ENCODE measurements at regions not wholly inside any gene's neighbourhood (a gene's known extent, or its start where the extent isn't known, plus 50 kb on each side); places are given as distances from the start of the nearest gene placed in this dataset.

DNA sequence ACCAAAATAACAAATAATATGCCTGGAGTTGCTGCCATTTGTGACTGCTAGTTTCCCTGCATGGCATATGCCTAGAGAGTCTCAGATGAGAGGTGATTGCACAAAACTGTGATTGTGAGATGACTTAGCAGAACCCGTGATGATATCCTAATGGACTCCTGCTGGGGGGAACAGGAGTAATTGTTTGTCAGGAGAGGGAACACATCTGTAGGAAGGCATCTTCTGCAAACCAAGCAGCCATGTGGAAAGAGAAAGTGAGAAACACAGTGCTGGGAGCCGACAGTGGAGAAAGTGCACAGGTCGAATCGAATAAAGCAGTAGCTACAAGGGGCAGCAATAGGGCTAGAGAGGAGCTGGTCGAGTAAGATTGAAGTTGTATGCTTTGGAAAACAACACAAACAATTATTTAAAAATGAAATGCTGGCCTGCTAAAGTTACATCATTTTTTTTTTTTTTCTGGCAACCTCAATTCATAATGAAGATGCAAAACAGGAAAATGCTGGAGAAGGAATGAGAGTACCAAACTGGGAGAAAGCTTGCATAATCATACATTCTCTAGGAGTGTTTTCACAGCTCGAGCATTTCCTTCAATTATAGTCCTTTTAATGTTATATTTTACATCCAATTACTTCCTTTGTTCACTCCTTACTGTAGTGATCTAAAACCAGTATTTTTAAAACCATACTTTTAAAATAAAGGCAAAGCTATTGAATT, 494.2 kb upstream of the AGTR1 start:
- no peaks in the 10 kb centered on the region for H3K36me3 ChIP-seq (ENCODE audit: control insufficient read depth in 2 of 2, insufficient read depth in 2 of 2, low read length in 2 of 2)

DNA sequence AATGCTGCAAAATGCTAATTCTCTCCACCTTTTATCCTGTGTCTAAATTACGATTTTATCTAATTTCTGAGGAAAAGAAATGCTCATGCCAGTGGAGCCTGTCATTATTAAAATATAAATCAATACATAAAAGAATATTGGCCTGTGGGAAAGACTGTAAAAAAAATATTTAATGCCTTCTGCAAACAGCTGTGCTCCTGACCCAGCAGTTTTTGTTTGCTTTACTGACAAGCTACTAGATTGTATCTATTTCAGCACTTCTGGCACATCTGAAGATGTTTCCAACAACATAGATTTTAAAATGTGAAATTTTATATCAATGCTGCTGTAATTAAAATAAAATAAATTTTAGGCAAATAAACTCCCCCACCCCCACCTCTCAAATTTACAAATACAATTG, 493.6 kb upstream of the AGTR1 start:
- no peaks in the 10 kb centered on the region for H3K9me3 ChIP-seq (ENCODE audit: control insufficient read depth in 2 of 2, low read length in 2 of 2)
- H3K4me1 ChIP-seq (ENCODE audit: control insufficient read depth in 2 of 2, insufficient read depth in 2 of 2, low read length in 2 of 2), result no peaks in the 10 kb centered on the region
- no peak overlapping the region for H3K27ac ChIP-seq (ENCODE audit: low read depth in 2 of 2, low read length in 2 of 2)
- H3K4me3 ChIP-seq (ENCODE audit: low read length in 2 of 2), result no peak overlapping the region
- H3K9ac ChIP-seq (ENCODE audit: low read depth in 1 of 2, low read length in 2 of 2), result no peak overlapping the region
- no peaks in the 10 kb centered on the region for H3K27me3 ChIP-seq (ENCODE audit: control insufficient read depth in 2 of 2, insufficient read depth in 2 of 2, low read length in 2 of 2)
- no peaks in the 10 kb centered on the region for H3K36me3 ChIP-seq (ENCODE audit: control insufficient read depth in 2 of 2, insufficient read depth in 2 of 2, low read length in 2 of 2)

More for the DNA sequence above, 494.2 kb upstream of the AGTR1 start:
- H3K9me3 ChIP-seq (ENCODE audit: control insufficient read depth in 2 of 2, low read length in 2 of 2), result no peaks in the 10 kb centered on the region
- no peaks in the 10 kb centered on the region for H3K4me1 ChIP-seq (ENCODE audit: control insufficient read depth in 2 of 2, insufficient read depth in 2 of 2, low read length in 2 of 2)
- no peak overlapping the region for H3K27ac ChIP-seq (ENCODE audit: low read depth in 2 of 2, low read length in 2 of 2)
- no peaks in the 10 kb centered on the region for H3K27me3 ChIP-seq (ENCODE audit: control insufficient read depth in 2 of 2, insufficient read depth in 2 of 2, low read length in 2 of 2)
- H3K4me3 ChIP-seq (ENCODE audit: low read length in 2 of 2), result no peak overlapping the region
- H3K9ac ChIP-seq (ENCODE audit: low read depth in 1 of 2, low read length in 2 of 2), result no peak overlapping the region

DNA sequence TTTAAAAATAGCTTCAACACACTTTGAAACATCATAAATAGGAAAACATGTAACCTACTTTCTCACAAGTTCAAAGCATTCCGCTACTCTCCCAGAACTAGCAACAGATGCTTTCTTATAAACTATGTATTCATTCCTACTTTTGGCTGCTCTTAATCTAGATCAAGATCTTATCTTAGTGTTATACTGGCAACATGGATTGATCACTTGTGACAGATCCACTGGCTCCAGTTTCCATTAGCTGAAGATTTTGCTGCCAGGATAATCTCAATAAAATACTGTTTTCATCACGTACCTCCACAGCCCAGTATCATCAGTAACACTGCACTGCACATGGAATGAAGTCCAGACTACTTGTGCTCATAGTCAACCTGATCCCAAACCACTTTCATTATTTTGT, 491.7 kb upstream of the AGTR1 start:
- Histone ChIP-seq H3K4me1 (ENCODE audit: control insufficient read depth in 2 of 2, insufficient read depth in 2 of 2, low read length in 2 of 2) (no peaks in the 10 kb centered on the region), H3K4me3 (ENCODE audit: low read length in 2 of 2) (no peak overlapping the region), H3K27ac (ENCODE audit: low read depth in 2 of 2, low read length in 2 of 2) (no peak overlapping the region), H3K36me3 (ENCODE audit: control insufficient read depth in 2 of 2, insufficient read depth in 2 of 2, low read length in 2 of 2) (no peaks in the 10 kb centered on the region), H3K27me3 (ENCODE audit: control insufficient read depth in 2 of 2, insufficient read depth in 2 of 2, low read length in 2 of 2) (no peaks in the 10 kb centered on the region), H3K9me3 (ENCODE audit: control insufficient read depth in 2 of 2, low read length in 2 of 2) (no peaks in the 10 kb centered on the region), H3K9ac (ENCODE audit: low read depth in 1 of 2, low read length in 2 of 2) (no peak overlapping the region)

DNA sequence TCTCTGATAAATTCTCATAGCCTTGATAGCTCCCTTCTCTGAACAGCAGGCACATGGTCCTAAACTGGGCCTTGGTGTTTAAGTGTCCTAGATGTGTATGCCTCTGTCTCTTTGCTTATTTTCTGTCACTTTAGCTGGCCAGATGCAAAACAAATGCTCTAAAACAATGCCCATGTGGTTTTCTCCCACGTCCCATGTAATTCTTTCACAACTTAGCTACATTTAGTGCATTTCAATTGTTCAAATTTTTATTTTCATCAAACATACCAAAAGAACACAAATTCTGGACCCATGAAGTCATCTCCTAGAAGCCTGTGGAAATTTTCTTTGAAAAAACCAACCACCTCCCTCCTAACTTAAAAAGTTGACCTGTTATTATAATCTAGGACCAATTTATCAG, 491.3 kb upstream of the AGTR1 start:
- Histone ChIP-seq H3K4me1 (ENCODE audit: control insufficient read depth in 2 of 2, insufficient read depth in 2 of 2, low read length in 2 of 2) (no peaks in the 10 kb centered on the region), H3K9me3 (ENCODE audit: control insufficient read depth in 2 of 2, low read length in 2 of 2) (no peaks in the 10 kb centered on the region), H3K4me3 (ENCODE audit: low read length in 2 of 2) (no peak overlapping the region)

DNA sequence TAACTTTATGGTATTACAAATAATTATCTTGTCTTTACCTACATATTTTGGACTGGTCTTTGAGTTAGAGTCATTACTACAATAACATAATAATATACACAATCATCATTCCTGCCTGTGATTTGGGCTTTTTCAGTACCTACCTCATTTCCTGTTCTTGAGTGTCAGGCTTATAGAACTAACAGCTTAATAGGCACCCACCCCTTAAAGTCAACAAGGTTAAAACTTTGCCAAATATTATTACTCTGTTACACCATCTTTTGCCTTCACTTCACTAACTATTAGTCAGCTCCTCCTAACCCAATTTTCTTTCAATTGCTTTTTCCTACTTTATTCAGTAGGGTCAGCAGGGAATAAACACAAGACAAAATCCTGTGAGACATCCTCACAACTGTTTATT, 488.7 kb upstream of the AGTR1 start:
- H3K4me3 ChIP-seq (ENCODE audit: low read length in 2 of 2), result no peak overlapping the region
- no peak overlapping the region for H3K27ac ChIP-seq (ENCODE audit: low read depth in 2 of 2, low read length in 2 of 2)
- no peaks in the 10 kb centered on the region for H3K4me1 ChIP-seq (ENCODE audit: control insufficient read depth in 2 of 2, insufficient read depth in 2 of 2, low read length in 2 of 2)
- no peaks in the 10 kb centered on the region for H3K9me3 ChIP-seq (ENCODE audit: control insufficient read depth in 2 of 2, low read length in 2 of 2)
- no peaks in the 10 kb centered on the region for H3K36me3 ChIP-seq (ENCODE audit: control insufficient read depth in 2 of 2, insufficient read depth in 2 of 2, low read length in 2 of 2)
- no peak overlapping the region for H3K9ac ChIP-seq (ENCODE audit: low read depth in 1 of 2, low read length in 2 of 2)
- H3K27me3 ChIP-seq (ENCODE audit: control insufficient read depth in 2 of 2, insufficient read depth in 2 of 2, low read length in 2 of 2), result no peaks in the 10 kb centered on the region

More for the DNA sequence above, 491.3 kb upstream of the AGTR1 start:
- Histone ChIP-seq H3K27me3 (ENCODE audit: control insufficient read depth in 2 of 2, insufficient read depth in 2 of 2, low read length in 2 of 2) (no peaks in the 10 kb centered on the region), H3K36me3 (ENCODE audit: control insufficient read depth in 2 of 2, insufficient read depth in 2 of 2, low read length in 2 of 2) (no peaks in the 10 kb centered on the region), H3K27ac (ENCODE audit: low read depth in 2 of 2, low read length in 2 of 2) (no peak overlapping the region), H3K9ac (ENCODE audit: low read depth in 1 of 2, low read length in 2 of 2) (no peak overlapping the region)

DNA sequence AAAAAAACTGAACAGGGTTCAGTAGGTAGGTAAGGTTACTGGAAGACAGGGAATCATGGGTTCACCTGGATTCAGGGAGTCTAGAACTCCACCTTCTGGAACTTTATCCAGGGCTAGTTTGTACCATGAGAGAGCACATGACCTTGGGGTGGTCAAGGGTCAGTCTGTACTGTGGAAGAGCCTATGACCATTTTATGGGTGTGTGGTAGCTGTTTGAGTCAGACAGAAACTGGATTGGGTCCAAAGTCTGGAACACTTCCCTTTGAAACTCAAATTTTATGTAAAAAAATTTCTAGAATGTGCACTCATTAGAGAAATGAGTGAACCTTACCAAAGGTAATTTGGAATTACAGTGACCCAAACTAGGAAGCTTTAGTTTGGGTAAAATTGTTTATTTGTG, 486.0 kb upstream of the AGTR1 start:
- H3K27ac ChIP-seq (ENCODE audit: low read depth in 2 of 2, low read length in 2 of 2), result no peak overlapping the region
- no peaks in the 10 kb centered on the region for H3K27me3 ChIP-seq (ENCODE audit: control insufficient read depth in 2 of 2, insufficient read depth in 2 of 2, low read length in 2 of 2)
- no peak overlapping the region for H3K4me3 ChIP-seq (ENCODE audit: low read length in 2 of 2)
- no peaks in the 10 kb centered on the region for H3K9me3 ChIP-seq (ENCODE audit: control insufficient read depth in 2 of 2, low read length in 2 of 2)
- no peaks in the 10 kb centered on the region for H3K36me3 ChIP-seq (ENCODE audit: control insufficient read depth in 2 of 2, insufficient read depth in 2 of 2, low read length in 2 of 2)
- no peaks in the 10 kb centered on the region for H3K4me1 ChIP-seq (ENCODE audit: control insufficient read depth in 2 of 2, insufficient read depth in 2 of 2, low read length in 2 of 2)
- H3K9ac ChIP-seq (ENCODE audit: low read depth in 1 of 2, low read length in 2 of 2), result no peak overlapping the region

DNA sequence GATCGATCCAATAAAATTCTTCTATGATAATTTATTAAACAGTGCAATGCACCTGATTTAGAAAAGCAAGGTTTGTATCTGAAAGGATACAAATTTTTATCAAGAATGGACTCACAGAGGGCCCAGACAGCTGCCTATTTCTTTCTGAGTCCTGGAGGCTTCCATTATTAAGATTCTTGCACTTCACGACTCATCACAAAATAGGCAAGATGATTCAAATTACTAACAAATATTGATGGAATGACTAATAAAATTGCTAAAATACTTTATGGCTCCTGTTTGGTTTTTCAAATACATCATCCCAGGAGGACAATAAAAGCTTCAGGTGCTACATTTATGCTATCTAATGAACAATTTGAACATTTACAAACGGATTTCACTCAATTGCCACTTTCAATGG, 483.0 kb upstream of the AGTR1 start:
- H3K4me1 ChIP-seq (ENCODE audit: control insufficient read depth in 2 of 2, insufficient read depth in 2 of 2, low read length in 2 of 2), result no peaks in the 10 kb centered on the region
- H3K36me3 ChIP-seq (ENCODE audit: control insufficient read depth in 2 of 2, insufficient read depth in 2 of 2, low read length in 2 of 2), result no peaks in the 10 kb centered on the region
- no peaks in the 10 kb centered on the region for H3K27me3 ChIP-seq (ENCODE audit: control insufficient read depth in 2 of 2, insufficient read depth in 2 of 2, low read length in 2 of 2)

DNA sequence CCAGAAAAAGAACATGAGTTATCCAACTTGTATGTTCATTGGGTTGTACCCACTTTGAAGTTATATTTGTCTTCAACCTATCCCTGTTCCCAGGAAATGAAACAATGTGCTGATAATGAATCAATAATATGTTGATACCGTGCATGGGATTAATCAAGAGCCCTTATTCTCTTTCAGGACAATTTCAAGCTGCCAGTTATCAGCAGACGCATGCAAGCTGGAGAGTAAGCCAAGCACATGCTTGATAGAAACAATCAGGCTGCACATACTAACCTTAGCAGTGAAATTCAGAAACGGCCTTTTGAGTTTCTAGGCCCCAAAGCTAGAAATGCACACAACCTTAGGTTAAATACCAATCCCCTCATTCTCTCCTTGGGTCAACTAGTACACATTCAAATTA, 480.4 kb upstream of the AGTR1 start:
- Histone ChIP-seq H3K27ac (ENCODE audit: low read depth in 2 of 2, low read length in 2 of 2) (no peak overlapping the region), H3K4me1 (ENCODE audit: control insufficient read depth in 2 of 2, insufficient read depth in 2 of 2, low read length in 2 of 2) (no peaks in the 10 kb centered on the region), H3K9ac (ENCODE audit: low read depth in 1 of 2, low read length in 2 of 2) (no peak overlapping the region), H3K4me3 (ENCODE audit: low read length in 2 of 2) (no peak overlapping the region), H3K27me3 (ENCODE audit: control insufficient read depth in 2 of 2, insufficient read depth in 2 of 2, low read length in 2 of 2) (no peaks in the 10 kb centered on the region), H3K36me3 (ENCODE audit: control insufficient read depth in 2 of 2, insufficient read depth in 2 of 2, low read length in 2 of 2) (no peaks in the 10 kb centered on the region), H3K9me3 (ENCODE audit: control insufficient read depth in 2 of 2, low read length in 2 of 2) (no peaks in the 10 kb centered on the region)

More for the DNA sequence above, 483.0 kb upstream of the AGTR1 start:
- Histone ChIP-seq H3K9me3 (ENCODE audit: control insufficient read depth in 2 of 2, low read length in 2 of 2) (no peaks in the 10 kb centered on the region), H3K9ac (ENCODE audit: low read depth in 1 of 2, low read length in 2 of 2) (no peak overlapping the region), H3K27ac (ENCODE audit: low read depth in 2 of 2, low read length in 2 of 2) (no peak overlapping the region), H3K4me3 (ENCODE audit: low read length in 2 of 2) (no peak overlapping the region)

DNA sequence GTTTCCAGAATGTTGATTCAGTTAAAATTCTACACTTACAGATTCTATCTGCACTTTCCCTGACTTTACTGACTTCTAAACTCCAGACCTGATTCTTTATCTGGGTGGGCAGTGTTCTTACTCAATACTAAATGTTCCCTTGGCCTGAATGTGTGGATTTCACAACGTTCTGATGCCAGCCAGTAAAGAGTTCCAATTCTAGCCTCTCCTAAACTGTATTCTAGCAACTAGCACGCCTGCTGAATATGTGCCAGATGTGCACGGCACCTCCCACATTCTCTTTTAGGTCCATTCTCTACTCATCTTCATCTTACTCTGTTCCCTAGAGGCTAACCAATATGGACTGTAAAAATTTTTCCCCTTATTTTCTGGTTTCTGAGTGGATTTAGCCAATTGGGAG, 479.5 kb upstream of the AGTR1 start:
- H3K36me3 ChIP-seq (ENCODE audit: control insufficient read depth in 2 of 2, insufficient read depth in 2 of 2, low read length in 2 of 2), result no peaks in the 10 kb centered on the region
- H3K27ac ChIP-seq (ENCODE audit: low read depth in 2 of 2, low read length in 2 of 2), result no peak overlapping the region
- H3K27me3 ChIP-seq (ENCODE audit: control insufficient read depth in 2 of 2, insufficient read depth in 2 of 2, low read length in 2 of 2), result no peaks in the 10 kb centered on the region
- H3K4me3 ChIP-seq (ENCODE audit: low read length in 2 of 2), result no peak overlapping the region
- no peaks in the 10 kb centered on the region for H3K9me3 ChIP-seq (ENCODE audit: control insufficient read depth in 2 of 2, low read length in 2 of 2)
- no peak overlapping the region for H3K9ac ChIP-seq (ENCODE audit: low read depth in 1 of 2, low read length in 2 of 2)
- H3K4me1 ChIP-seq (ENCODE audit: control insufficient read depth in 2 of 2, insufficient read depth in 2 of 2, low read length in 2 of 2), result no peaks in the 10 kb centered on the region

DNA sequence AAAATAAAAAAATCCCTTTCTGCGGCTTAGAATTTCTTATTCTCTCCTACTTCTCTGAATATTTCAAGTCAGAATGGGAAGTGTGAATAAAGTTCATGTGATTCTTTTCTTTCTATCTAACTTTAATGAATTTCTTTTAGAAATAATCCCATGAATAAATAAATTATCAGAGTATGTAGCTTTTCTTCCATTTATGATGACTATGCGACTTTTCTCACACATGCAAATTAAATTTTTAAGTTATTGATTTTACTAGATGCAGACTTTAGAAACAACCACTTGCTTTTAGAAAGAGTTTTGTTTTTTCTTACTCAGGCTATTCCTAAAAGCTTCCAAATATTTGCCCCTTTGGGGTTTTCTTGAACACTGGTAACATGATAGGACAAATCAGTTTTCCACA, 477.7 kb upstream of the AGTR1 start:
- Histone ChIP-seq H3K9ac (ENCODE audit: low read depth in 1 of 2, low read length in 2 of 2) (no peak overlapping the region), H3K27ac (ENCODE audit: low read depth in 2 of 2, low read length in 2 of 2) (no peak overlapping the region), H3K27me3 (ENCODE audit: control insufficient read depth in 2 of 2, insufficient read depth in 2 of 2, low read length in 2 of 2) (no peaks in the 10 kb centered on the region), H3K4me3 (ENCODE audit: low read length in 2 of 2) (no peak overlapping the region), H3K9me3 (ENCODE audit: control insufficient read depth in 2 of 2, low read length in 2 of 2) (no peaks in the 10 kb centered on the region), H3K36me3 (ENCODE audit: control insufficient read depth in 2 of 2, insufficient read depth in 2 of 2, low read length in 2 of 2) (no peaks in the 10 kb centered on the region), H3K4me1 (ENCODE audit: control insufficient read depth in 2 of 2, insufficient read depth in 2 of 2, low read length in 2 of 2) (no peaks in the 10 kb centered on the region)

DNA sequence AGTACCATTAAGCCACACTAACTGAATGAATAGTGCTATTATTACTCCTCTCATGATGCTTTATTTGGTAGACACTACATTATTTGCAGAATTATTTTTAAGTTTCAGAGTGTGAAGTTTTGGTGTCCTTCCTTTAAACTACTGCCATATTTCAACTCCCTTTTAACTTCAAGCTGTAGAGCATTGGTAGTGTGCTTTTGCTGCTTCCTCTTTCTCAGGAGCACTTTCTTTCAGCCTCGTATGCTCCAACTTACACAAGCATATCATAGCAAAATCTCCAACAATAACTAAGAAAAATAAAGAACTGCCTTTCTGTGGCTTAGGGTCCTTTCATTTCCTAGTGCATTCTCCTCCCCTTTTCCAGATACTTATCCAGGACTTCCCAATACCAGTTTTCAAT, 476.4 kb upstream of the AGTR1 start:
- Histone ChIP-seq H3K27me3 (ENCODE audit: control insufficient read depth in 2 of 2, insufficient read depth in 2 of 2, low read length in 2 of 2) (no peaks in the 10 kb centered on the region), H3K4me1 (ENCODE audit: control insufficient read depth in 2 of 2, insufficient read depth in 2 of 2, low read length in 2 of 2) (no peaks in the 10 kb centered on the region), H3K27ac (ENCODE audit: low read depth in 2 of 2, low read length in 2 of 2) (no peak overlapping the region), H3K4me3 (ENCODE audit: low read length in 2 of 2) (no peak overlapping the region), H3K9me3 (ENCODE audit: control insufficient read depth in 2 of 2, low read length in 2 of 2) (no peaks in the 10 kb centered on the region), H3K9ac (ENCODE audit: low read depth in 1 of 2, low read length in 2 of 2) (no peak overlapping the region), H3K36me3 (ENCODE audit: control insufficient read depth in 2 of 2, insufficient read depth in 2 of 2, low read length in 2 of 2) (no peaks in the 10 kb centered on the region)

Data from mucosa of rectum (tissue), 2 donors.